ENCODE measurements at regions not wholly inside any gene's neighbourhood (a gene's known extent, or its start where the extent isn't known, plus 50 kb on each side); places are given as distances from the start of the nearest gene placed in this dataset.
"Not testable (repeated sequence)": the region's sequence is repeated elsewhere in the genome, so short reads cannot be mapped to it uniquely, and the experiment has no call there.

- H3K27me3 ChIP-seq (ENCODE audit: low read depth): no peaks in the 10 kb centered on the region
- DNase-seq: no peak
Measured at GRCh38 chr5:124889850-124890249, 143.4 kb upstream of the ZNF608 start.

DNA sequence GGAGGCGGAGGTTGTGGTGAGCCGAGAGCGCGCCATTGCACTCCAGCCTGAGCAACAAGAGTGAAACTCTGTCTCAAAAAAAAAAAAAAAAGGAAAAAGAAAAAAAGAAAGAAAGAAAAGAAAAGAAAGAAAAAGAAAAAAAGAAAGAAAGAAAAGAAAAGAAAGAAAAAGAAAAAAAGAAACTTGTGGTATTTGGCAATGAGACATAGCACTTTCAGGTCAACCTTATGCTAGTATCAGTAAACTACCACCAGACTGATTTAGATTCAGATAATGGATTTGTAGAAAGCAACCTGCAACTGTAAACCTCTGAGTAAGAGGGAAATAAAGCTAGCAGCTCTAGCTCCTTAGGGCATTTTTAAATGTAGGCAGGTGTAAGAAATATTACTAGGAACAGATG lies 144.0 kb upstream of the ZNF608 start:
- H3K27ac ChIP-seq (replicated peaks); H3K4me1 ChIP-seq; DNase-seq; H3K9me3 ChIP-seq (replicated peaks); H3K4me3 ChIP-seq; intact Hi-C loops (cut with micrococcal nuclease); H3K36me3 ChIP-seq; H3K27me3 ChIP-seq (ENCODE audit: low read depth): not testable (repeated sequence)

More at GRCh38 chr5:124889850-124890249, 143.4 kb upstream of the ZNF608 start:
- no peaks in the 10 kb centered on the region for H3K36me3 ChIP-seq
- H3K4me3 ChIP-seq: no peak overlapping the region
- H3K9me3 ChIP-seq (replicated peaks): peaks cover 8% of the 10 kb centered on the region
- intact Hi-C loops (cut with micrococcal nuclease): no loop called here
- TF ChIP-seq CTCF (IDR thresholded peaks at IDR 0.05; ENCODE audit: borderline replicate concordance): no peak
- peaks cover 6% of the 10 kb centered on the region for H3K4me1 ChIP-seq
- no peak overlapping the region for H3K27ac ChIP-seq (replicated peaks)

GRCh38 chr5:124891179-124891578 lies 144.7 kb upstream of the ZNF608 start:
- intact Hi-C loops (cut with micrococcal nuclease): no loop called here
- no peak for TF ChIP-seq CTCF (IDR thresholded peaks at IDR 0.05; ENCODE audit: borderline replicate concordance)
- no peak overlapping the region for H3K27ac ChIP-seq (replicated peaks)

DNA sequence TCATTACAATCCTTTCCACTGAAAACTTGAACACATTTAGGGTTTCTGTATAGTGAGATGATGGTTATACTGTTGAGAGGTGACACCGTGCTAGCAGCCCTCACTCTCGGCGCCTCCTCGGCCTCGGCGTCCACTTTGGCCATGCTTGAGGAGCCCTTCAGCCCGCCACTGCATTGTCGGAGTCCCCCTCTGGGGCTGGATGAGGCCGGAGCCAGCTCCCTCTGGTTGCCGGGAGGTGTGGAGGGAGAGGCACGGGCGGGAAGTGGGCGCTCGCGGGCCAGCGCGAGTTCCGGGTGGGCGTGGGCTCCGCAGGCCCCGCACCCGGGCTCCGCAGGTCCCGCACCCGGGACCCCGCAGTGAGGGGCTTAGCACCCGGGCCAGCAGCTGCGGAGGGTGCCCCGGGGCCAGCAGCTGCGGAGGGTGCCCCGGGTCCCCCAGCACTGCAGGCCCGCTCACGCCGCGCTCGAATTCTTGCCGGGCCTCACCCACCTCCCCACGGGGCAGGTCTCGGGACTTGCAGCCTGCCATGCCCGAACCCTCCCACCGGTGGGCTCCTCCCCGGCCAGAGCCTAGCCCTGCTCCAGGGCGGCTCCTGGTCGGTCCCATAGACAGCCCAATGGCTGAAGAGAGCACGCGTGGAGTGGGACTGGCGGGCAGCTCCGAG lies 145.9 kb upstream of the ZNF608 start:
- intact Hi-C loops (cut with micrococcal nuclease): no loop called here
- peaks cover 6% of the 10 kb centered on the region for H3K4me1 ChIP-seq
- no peak for TF ChIP-seq CTCF (IDR thresholded peaks at IDR 0.05; ENCODE audit: borderline replicate concordance)
- H3K4me3 ChIP-seq: no peak overlapping the region
- no peaks in the 10 kb centered on the region for H3K27me3 ChIP-seq (ENCODE audit: low read depth)
- H3K36me3 ChIP-seq: no peaks in the 10 kb centered on the region
- no peak overlapping the region for H3K27ac ChIP-seq (replicated peaks)
- no peak for DNase-seq
- H3K9me3 ChIP-seq (replicated peaks): no peaks in the 10 kb centered on the region

More at GRCh38 chr5:124891179-124891578, 144.7 kb upstream of the ZNF608 start:
- no peaks in the 10 kb centered on the region for H3K36me3 ChIP-seq
- H3K9me3 ChIP-seq (replicated peaks): no peaks in the 10 kb centered on the region
- DNase-seq: no peak
- H3K4me3 ChIP-seq: no peak overlapping the region
- peaks cover 6% of the 10 kb centered on the region for H3K4me1 ChIP-seq
- no peaks in the 10 kb centered on the region for H3K27me3 ChIP-seq (ENCODE audit: low read depth)

DNA sequence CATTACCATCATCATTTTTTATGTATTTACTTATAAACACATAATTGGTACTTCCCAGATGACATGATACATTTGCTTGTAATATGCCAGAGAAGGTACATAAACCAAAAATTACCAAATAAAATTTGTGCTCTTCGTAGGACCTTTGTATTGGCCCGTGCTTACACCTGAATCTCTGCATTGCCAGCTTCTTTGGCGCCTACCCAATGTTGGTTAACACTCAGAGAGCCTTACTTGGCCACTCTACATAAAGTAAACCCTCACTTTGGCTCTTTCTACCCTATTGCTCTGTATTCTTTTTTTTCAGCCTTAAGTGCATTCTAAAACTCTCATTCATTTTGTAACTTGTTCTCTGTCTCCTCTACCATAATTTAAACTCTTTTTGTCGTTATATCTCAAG lies 148.1 kb upstream of the ZNF608 start:
- H3K36me3 ChIP-seq: no peaks in the 10 kb centered on the region
- no peak for TF ChIP-seq CTCF (IDR thresholded peaks at IDR 0.05; ENCODE audit: borderline replicate concordance)
- H3K27ac ChIP-seq (replicated peaks): no peak overlapping the region
- DNase-seq: no peak
- no peaks in the 10 kb centered on the region for H3K4me1 ChIP-seq
- H3K4me3 ChIP-seq: no peak overlapping the region
- intact Hi-C loops (cut with micrococcal nuclease): no loop called here
- H3K27me3 ChIP-seq (ENCODE audit: low read depth): no peaks in the 10 kb centered on the region
- H3K9me3 ChIP-seq (replicated peaks): no peaks in the 10 kb centered on the region

- Histone ChIP-seq H3K4me1 (no peaks in the 10 kb centered on the region), H3K27me3 (ENCODE audit: low read depth) (no peaks in the 10 kb centered on the region), H3K4me3 (no peak overlapping the region), H3K9me3 (replicated peaks) (no peaks in the 10 kb centered on the region), H3K36me3 (no peaks in the 10 kb centered on the region), H3K27ac (replicated peaks) (no peak overlapping the region)
- DNase-seq: no peak
- no peak for TF ChIP-seq CTCF (IDR thresholded peaks at IDR 0.05; ENCODE audit: borderline replicate concordance)
- intact Hi-C loops (cut with micrococcal nuclease): no loop called here
Measured at GRCh38 chr5:124895236-124895635, 148.8 kb upstream of the ZNF608 start.

Measured in left ventricle myocardium inferior (tissue), 1 donor.